Stimulated activated CD4-positive, alpha-beta T cell treated with anti-CD3 and anti-CD28 coated beads, Interleukin-1b, Interleukin-23, amount 100 ng/mL, for 48 hours (primary cell): ENCODE measurements at regions not wholly inside any gene's neighbourhood (a gene's known extent, or its start where the extent isn't known, plus 50 kb on each side); places are given as distances from the start of the nearest gene placed in this dataset.

Experiments
- DNase-seq: peaks from one replicate; pipeline ENCODE4 v3.0.0-alpha.2; 2020

- no peak for DNase-seq
Measured at GRCh38 chr11:80626721-80627120, 1185.9 kb upstream of the TENM4 start.

DNA sequence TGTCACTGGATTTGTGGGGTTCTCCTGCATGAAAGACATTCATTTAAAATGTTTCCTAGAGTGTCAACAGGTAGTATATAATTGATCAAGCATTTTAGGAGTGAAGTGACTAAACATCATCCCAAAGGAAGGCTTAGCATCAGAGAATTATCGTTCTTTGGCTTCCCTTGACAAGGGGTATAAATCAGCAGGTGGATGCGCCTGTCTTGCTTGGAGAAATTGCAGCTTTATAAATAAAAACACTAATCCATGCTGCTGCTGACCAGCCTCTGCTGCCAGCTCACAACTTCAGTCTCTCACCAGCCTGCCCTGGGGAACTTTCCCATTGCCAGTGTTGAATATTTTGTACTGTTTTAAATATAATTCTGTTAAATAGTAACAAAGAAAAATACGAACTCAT lies 1184.7 kb upstream of the TENM4 start:
- no peak for DNase-seq

- DNase-seq = no peak
Measured at GRCh38 chr11:80621871-80622270, 1181.0 kb upstream of the TENM4 start.

DNA sequence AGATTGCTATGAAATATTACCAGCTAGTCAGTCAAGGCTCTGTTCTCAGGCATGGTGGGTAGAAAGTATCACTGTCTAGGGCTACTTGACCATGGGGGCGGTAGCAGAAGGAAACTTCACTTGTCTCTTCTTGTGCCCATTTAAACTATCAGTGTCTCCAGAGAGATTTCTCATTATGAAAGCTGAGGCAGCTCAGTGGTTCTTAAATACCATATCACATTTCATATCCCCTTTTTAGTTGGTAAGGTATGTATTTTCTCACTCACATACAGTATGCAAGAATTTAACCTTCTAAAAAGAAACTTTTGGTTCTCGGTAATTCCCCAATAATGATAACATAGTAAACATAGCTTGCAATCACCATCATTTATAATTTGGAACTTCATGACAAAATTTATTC lies 1180.0 kb upstream of the TENM4 start:
- no peak for DNase-seq

DNA sequence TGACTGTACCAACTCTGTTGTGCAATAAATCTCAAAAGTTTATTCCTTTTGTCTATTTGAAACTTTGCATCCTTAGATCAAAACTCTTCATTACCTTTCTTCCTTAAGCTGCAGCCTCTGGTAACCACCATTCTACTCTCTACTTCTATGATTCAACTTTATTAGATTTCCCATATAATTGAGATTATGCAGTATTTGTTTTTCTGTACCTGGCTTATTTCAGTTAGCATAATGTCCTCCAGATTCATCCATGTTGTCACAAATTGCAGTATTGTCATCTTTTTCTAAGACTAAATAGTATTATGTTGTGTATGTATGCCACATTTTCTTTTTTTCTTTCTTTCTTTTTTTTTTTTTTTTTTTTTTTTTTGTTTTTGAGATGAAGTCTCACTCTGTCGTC lies 1176.3 kb upstream of the TENM4 start:
- no peak for DNase-seq

- DNase-seq = no peak
Measured at GRCh38 chr11:80616070-80616800, 1175.4 kb upstream of the TENM4 start.

- no peak for DNase-seq
Measured at GRCh38 chr11:80613655-80614054, 1172.8 kb upstream of the TENM4 start.

DNA sequence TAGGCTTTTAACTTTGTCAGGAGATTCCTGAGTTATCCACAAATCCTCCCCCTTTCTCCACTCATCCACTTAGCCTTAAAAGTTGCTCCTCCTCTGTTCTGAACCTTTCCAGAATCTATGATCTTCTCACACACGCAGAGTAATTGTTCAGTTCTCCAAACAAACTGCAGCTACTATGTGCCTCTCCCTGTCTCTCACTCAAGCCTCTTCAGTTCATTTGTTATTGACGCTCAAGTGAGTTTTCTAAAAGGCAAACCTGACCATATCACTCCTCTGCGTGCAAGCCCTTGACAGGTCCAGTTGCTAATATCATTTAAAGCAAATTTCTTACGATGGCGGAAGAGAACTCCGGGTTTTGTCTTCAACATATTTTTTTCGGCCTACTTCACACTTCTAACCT lies 1169.7 kb upstream of the TENM4 start:
- DNase-seq = no peak

- DNase-seq = no peak
Measured at GRCh38 chr11:80603472-80603871, 1162.6 kb upstream of the TENM4 start.

DNA sequence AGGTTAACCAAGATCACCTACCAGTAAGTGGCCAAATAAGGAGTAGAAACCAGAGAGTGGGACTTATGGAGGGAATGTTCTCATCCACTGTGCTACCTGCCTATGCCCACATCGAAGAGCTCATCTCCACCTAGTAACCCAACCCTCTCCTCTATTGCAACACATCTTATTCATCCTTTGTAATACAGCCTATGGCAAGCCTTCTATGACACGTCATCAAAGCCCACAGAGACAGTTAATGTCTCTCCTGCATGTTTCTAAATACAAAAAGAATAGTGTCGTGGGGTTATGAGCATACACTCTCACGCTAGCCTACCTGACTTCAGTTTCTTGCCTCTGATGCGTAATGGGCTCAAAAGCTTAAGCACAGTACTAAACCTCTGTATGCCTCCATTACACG lies 1158.1 kb upstream of the TENM4 start:
- no peak for DNase-seq

DNA sequence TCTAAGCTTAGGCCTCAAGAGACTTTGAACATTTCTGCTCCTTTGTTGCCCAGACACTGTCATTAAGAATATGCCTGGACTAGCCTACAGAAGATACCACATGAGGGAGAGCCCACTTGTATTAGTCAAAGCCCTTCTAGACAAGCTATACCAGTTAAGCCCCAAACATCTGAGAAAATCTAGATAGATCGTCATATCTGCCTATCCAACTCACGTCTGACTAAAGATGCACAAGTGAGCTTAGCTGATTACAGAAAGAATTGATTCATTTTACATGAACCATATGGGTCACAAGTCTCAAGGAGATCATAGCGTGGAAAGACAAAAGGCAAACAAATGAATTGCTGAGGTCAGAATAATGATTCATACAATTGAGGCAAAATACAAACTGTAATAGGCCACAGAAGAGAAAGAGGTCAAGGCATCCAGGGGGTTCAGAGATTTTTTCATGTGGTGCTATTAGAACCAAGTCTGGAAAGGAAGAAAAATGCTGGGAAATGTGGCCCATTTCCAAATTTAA lies 1155.5 kb upstream of the TENM4 start:
- DNase-seq = no peak

DNA sequence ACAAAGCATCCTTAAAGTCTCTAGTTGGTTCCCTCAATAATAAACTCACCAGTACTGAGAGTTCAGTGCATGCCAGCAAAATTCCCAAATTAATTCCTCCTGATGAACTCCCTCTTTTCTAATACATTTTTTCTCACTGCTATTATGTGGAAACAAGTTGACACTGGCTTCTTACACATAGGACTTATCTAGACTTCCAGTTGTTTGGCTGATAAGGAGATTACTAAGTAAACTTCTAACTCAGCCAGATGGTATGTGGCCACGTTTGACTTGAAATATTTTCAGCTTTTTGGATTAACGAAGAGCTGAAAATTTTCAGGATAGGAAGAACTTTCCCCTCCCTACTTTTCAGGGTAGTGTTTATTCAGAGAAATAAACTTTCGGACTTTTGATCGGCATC lies 1154.2 kb upstream of the TENM4 start:
- no peak for DNase-seq

- no peak for DNase-seq
Measured at GRCh38 chr11:80593648-80594374, 1153.0 kb upstream of the TENM4 start.

DNA sequence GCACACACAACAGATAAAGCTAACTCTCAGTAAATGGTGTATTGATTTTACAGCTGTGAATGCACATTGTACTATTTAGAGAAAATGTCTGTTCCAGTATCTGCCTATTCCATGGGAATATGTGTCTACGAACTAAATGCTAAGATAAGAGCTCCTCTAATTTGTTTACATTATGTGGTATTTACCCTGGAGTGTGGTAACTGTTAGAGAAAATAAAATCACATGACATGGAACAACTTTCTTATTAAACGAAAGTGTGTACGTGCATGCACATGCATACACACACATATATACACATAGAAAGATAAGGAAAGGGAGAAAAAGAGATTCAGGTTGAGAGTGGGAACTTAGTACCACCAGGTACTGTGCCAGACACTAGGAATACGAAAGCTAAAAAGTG lies 1151.7 kb upstream of the TENM4 start:
- no peak for DNase-seq

DNA sequence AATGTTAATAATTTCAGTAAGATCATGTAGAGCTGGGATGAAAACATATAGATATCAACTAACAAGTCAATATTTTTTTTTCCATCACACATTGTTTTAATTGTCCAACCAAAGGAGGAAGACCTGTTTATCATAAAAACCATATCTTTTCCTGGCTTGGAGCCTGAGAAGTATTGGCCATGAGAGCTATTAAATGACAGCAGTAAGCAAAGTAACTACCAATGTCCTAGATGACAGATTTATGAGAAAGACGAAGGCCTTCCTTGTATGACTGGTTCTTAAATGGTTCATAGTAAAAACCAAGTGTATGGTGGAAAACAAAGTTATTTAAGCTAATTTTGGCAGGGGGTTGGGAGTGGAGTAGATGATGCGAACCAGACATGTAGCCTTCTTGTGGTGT lies 1147.1 kb upstream of the TENM4 start:
- DNase-seq = no peak

- DNase-seq = no peak
Measured at GRCh38 chr11:80586464-80586863, 1145.6 kb upstream of the TENM4 start.

DNA sequence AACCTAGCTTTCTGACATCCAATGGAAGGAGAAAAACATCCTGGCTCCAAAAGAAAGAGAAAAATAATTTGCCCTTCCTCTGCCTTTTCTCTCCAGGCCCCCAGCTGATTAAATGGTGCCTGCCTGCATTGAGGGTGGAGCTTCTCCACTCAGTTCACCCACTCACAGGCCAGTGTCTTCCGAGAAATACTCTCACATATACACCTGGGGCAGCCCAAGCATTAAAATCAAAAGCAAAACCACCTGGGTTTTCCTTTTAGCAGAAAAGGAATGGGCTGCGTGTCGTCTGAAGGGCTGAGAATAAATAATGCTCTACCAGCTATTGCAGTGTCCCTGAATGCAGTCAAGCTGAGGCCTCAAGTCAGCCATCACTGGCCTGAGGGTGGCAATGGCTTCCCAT lies 1143.8 kb upstream of the TENM4 start:
- no peak for DNase-seq

- DNase-seq = no peak
Measured at GRCh38 chr11:80569832-80570231, 1129.0 kb upstream of the TENM4 start.

DNA sequence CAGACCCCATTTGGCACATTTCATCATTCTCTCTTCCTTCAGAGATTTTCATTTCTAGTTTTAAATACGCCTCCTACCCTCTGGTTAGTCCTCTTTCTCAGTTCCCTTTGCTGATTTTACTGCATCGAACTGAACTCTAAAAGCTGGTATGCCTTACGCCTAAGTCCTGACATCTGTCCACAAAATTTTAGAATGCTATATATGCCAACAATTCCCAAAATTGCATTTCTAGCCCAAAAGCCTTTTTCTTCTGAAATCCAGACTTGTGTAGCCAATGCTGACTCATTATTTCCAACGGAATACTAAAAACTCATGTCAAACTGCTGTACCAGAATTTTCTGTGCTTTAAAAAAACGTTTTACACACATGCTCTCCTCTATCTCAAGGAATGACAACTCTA lies 1124.4 kb upstream of the TENM4 start:
- DNase-seq = no peak

- DNase-seq = no peak
Measured at GRCh38 chr11:80562523-80563125, 1121.8 kb upstream of the TENM4 start.

- no peak for DNase-seq
Measured at GRCh38 chr11:80559942-80560341, 1119.1 kb upstream of the TENM4 start.

DNA sequence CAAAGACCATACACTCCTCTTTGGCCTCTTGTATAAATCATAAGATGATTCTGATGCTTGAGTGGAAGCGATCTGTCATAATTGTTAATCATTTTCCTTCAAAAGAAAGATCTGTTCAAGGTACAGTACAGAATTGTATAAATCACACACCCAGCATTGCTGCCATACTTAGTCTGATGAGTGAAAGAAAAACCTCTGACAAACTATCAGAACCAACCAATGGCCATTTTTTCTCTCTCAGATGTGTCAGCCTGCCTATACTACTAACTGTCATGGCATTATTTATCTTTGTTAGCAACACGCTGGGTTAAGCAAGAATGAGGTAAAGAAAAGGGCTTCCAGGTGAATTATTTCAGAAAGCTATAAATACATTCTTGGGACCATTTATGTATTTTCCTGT lies 1112.7 kb upstream of the TENM4 start:
- DNase-seq = no peak

DNA sequence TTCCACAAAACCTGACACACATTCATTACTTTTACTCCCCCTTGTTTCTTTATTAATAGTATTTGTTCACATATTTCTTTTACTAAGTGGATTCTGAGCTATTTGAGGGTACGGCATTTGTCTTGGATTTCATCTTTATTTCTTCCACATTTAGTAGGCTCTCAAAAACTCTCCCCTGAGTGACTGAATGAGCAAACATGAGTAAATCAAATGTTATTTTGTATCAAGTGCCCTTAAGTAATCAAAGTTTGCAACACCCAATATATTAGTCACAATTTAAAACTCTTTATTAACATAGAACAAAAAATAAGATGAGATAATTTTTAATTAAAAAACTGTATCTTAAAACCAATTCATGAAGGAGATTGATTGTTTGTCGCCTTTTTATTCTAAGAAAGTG lies 1101.9 kb upstream of the TENM4 start:
- no peak for DNase-seq

GRCh38 chr11:80538040-80538439 lies 1097.2 kb upstream of the TENM4 start:
- DNase-seq = no peak
